NCI-H69 (cell line): ENCODE measurements at regions not wholly inside any gene's neighbourhood (a gene's known extent, or its start where the extent isn't known, plus 50 kb on each side); places are given as distances from the start of the nearest gene placed in this dataset.
A peak's percentile ranks its signal among the peaks of the same experiment; 100 is the strongest.
"Not testable (repeated sequence)": the region's sequence is repeated elsewhere in the genome, so short reads cannot be mapped to it uniquely, and the experiment has no call there.

Source experiments
- DNase-seq: peaks from one replicate; lab custom pipeline; 2025; lab: John Stamatoyannopoulos, UW

DNA sequence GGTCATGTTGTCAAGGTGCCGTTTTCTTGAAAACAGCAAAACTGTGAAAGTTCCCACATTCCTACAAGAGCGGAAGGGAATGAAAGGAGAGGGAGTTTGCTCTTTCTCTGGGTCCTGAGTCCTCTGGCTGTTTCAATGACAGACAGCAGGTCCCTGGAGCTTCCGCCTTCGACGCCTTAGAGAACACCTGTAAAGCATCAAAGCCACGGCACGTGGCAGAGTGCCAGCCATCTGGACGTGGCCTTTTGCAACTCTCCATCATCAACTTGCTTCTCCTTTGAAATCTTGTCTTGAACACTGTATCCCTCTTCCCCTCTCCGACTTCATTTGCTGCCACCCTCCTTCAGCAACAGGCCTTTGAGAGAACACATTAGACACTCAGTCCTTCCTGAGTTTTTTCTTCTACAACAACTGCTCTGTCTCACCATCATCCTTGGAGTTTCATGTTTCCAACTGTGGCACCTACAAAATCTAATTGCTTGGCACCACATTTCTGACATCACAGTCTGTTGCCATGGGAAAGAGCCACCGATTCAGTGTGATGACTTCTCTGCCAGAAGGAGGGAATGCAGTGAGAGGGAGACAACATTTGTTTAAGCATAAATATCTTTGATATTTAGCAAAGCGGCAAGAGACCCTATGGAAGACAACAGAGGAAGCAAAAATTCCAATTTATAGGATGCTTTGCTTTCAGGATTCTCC is 204.9 kb upstream of the PTER start:
- peak; percentile 1 for DNase-seq

DNA sequence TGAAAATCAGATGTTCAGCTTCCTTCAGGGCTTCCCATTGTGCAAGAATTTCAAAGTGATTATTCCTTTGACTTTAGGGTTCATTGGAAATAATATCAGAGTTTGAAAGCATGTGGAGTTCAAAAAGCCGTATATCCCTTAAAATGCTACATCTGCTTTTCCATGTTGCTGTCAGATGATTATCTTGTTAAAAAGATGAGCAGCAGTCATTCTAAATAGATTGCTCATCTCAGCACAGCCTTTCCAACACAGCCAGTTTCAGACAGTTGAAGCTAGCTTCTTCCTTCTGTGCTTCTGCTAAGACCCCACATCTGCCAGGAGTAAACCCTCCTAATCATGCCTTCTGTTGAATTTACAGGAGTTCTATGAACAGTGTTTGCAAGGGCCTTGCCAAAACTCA is 204.4 kb upstream of the PTER start:
- DNase-seq: no peak

DNA sequence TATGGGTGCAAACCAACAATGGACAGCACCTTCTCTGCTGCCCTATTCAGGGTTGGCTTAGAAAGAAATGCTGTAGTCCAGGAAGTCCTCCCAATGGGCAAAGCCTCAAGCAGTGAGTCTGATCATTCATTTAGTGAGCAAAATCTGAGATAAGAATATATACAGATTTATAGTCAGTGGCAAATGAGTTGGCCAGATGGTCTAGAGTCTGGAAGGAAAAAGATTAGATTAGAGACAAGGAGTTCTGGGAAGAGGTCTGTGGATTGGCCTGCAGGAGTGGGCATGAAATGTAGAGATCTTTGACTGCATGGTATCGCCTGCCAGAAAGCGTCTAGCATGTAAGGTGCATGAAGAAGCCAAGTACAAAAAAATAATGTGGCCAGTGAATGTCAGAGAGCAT is 201.9 kb upstream of the PTER start:
- no peak for DNase-seq

DNA sequence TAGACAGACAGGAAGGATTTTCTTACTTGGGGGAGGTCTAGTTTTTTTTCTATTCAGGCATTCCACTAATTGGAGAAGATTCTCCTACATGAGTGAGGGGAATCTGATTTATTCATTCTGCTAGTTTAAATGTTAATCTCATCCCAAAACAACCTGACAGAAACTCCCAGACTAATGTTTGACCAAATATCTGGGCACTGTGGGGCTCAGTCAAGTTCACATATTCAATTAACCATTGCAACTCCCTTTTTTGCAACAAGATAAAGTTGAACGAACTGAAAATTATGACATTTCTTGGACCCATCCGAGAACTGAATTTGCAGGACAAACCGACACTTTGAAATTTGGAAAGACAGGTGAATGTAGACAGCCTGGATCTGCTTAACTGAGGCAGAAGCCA is 194.4 kb upstream of the PTER start:
- no peak for DNase-seq

DNA sequence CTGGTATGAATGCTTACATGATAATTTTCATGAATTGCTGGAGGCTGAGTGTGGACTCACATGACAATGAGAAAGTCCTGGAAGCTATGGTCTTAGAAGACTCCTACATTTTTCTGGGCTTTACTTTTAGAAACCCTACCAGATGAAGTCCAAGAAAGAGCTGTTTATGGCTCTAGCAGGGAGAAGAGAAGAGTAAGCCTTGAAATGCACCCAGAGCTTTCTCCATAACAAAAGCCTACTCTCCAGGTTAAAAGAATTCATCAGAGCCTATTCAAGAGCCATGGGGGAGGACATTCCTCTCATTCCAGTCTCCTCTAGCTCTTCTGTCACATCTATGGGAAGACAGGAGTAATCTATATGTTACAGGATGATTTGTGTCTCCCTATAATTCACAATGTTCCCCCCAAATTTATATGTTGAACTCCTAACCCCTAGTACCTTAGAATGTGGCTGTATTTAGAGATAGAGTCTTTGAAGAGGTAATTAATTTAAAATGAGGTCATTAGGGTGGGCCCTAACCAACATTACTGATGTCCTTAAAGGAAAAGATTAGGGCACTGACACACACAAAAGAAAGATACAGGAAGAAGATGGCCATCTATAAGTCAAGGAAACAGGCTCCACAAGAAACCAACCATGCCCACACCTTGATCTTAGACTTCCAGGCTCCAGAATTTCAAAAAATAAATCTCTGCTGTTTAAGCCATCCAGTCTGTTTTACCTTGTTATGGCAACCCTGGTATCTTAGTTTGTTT is 193.8 kb upstream of the PTER start:
- no peak for DNase-seq

DNA sequence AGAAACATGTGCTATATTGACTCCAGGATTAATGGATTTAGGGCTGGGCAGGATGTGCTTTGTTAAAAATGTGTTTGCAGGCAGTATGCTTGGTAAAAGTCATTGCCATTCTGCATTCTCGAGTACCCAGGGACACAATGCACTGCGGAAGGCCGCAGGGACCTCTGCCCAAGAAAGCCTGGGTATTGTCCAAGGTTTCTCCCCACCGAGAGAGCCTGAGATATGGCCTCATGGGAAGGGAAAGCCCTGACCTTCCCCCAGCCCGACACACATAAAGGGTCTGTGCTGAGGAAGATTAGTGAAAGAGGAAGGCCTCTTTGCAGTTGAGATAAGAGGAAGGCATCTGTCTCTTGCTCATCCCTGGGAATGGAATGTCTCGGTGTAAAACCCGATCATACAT is 186.7 kb upstream of the PTER start:
- not testable (repeated sequence) for DNase-seq

DNA sequence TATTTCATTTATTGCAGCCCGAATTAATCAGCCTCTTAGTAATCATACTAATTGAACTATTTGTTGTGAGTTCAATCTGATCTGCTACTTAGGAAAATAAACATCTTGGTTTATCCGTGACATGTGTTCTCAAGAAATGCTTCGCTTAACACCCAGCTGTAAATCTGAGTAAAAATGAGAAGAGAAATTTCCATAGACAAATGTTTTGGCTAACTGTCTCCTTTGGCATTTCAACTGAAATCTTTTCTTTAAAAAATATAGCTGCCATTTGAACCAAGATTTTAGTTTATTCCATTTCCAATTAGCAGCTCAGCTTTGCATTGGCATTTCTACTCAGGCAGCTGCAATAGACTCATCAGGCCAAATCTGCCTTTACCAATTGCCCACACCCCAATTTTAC is 180.5 kb upstream of the PTER start:
- no peak for DNase-seq

DNA sequence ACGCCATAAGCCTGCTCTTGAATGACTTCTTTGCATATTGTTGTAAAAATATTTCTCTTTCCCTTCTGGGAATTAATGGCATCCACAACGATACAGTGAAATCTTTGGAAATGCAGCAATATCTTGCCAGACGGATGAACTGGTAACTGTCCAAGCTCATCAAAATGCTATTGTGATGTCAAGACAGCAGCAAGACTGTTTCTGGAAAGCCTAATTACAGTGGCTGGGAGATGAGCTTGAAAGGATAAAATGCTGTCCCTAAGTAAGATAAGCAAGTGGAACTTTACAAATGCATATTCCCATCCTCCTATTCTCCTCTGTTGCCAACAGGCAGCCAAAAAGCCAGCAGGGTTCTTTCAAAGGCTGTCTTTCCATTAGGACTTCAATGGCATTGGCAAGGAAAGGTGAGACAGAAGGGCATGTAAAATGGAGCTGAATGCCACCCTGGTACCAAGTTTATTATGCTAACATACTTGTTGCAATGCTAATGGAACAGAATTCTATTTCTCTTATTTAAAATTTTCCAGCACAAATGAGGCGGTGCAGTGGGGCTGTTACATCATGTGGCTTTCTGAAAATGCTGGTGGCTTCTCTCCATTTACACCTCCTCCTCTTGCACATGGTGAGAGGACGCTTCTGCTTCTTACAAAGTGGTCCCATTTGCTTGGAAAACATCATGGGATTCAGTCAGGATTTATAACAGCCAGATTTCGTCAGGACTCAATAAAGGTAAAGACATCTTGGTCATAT is 178.3 kb upstream of the PTER start:
- no peak for DNase-seq

DNA sequence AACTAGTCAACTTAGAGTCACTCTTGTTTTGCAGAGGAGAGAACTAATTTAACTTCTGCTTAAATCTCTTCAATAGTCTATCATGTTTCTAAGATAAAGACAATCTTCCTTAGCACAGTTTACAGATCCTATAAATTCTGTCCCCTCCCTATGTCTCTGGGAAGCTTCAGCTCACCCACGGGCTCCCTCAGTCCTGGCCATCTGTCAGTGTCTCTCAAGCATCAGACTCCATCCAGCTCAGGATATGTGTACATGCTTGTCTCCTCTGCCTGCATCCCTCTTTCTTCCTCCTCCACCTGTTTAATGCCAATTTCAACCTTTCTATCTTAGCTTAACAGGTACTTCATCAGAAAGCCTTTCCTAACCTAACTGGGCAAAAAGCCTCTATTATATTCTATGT is 177.1 kb upstream of the PTER start:
- peak; percentile 6 for DNase-seq

DNA sequence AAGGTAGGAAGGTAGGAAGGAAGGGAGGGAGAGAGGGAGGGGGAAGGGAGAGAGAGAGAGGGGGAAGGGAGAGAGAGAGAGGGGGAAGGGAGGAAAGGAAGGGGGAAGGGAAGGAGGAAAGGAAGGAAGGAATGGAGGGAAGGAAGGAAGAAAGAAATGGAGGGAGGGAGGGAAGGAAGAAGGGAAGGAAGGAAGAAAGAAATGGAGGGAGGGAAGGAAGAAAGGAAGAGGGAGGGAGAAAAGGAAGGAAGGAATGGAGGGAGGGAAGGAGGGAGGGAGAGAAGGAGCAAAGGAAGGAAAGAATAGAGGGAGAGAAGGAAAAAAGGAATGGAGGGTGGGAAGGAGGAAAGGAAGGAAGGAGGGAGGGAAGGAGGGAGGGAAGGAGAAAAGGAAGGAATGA is 176.4 kb upstream of the PTER start:
- DNase-seq: no peak

DNA sequence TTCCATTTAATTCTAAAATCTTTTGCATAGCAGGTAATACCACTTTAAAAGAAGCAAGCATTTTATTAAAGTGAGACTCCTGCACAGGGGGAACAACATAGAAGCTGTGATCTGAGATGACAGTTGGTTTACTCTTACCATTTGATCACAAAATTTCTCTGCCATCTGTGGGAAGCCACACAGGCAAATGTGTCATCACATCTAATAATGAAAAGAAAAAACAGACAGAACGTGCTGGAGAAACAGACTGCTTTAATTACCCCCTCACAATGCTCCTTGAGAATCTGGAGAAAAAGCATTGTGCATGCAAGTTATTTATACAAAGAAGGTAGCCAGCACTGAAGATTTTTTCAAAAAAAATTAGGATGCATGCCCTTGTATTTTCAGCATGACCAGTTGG is 165.2 kb upstream of the PTER start:
- DNase-seq: no peak

DNA sequence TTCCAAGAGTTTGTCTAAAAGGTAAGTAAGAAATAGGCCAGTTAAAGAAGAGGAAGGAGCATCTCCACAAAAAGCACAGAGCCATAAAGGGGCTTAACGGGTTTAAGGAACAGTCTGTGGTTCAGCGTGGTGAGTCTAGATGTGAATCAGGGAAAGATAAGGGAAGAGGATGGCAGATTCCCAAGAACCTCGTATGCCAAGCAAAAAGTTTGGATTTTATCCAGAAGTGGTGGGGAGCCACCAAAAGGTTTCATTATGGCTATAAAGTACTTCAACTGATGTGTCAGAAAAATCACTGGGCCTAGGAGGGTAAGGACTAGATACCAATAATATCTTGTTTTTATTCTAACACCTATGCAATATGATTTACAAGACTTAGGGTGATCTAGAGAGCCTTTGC is 161.9 kb upstream of the PTER start:
- DNase-seq: no peak

DNA sequence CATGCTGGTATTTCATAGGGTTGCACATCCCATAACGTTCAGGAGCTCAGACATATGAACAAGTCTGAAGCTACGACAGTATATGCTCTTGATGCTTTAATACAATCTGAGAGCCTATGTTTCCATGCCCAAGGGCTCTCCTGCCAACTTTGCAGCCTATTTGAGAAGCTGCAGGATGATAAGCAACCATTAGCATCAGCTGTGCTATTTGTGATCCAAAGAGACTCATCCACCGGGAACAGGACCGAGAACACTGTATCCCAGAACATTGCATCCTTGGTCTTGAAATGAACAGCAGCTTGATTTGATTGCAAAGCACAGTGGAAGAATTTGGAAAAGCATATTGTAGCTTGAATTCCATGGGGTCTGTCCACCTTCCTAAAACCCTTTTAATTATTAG is 156.2 kb upstream of the PTER start:
- no peak for DNase-seq

DNA sequence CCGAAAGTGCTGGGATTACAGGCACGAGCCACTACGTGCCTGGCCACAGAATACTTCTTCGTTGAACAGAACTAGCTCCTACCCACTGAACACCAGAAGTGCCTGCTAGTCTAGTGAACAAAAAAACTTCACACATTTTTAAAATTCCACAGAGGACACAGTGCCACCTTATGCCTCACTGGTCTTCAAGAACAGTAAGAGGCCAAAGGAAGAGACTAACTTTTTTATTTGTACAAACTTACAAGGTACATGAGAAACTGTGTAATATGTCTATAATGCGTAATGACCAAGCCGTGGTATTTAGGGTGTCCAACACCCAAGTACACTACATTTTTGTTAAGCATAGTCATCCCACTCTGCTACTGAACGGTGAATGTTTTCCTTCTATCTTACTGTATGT is 144.4 kb upstream of the PTER start:
- no peak for DNase-seq

DNA sequence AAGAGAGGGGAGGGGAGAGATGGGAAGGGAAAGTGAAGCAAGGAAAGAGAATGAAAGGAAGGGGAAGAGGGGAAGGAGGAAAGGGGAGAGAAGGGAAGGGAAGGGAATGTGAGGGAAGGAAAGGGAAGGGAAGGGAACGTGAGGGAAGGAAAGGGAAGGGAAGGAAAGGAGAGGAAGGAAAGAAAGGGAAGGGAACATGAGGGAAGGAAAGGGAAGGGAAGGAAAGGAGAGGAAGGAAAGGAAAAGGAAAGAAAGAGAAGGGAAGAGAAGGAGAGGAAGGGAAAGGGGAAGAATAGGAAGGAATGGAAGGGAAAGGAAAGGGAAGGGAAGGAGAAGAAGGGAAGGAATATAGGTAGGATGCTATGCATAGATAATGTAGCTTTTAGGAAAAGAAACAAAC is 139.7 kb upstream of the PTER start:
- DNase-seq: no peak

DNA sequence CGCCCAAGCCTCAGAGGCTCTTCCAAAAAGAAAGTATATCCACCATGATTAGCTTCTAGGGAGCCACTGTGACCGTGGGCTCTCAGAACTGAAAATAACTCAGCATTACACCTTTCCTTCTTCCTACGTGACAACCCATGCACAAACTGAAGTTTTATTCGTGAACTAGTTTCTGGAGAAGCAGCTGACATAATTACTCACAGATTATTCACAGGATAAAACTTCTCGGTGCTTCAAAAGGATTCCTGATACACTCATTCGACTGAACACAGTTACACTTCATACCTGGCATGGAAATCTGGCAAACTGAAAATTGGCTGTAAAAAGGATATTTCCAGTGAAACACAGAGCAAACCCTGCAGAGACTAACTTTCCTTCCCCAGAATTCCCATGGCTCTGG is 139.2 kb upstream of the PTER start:
- DNase-seq: no peak

DNA sequence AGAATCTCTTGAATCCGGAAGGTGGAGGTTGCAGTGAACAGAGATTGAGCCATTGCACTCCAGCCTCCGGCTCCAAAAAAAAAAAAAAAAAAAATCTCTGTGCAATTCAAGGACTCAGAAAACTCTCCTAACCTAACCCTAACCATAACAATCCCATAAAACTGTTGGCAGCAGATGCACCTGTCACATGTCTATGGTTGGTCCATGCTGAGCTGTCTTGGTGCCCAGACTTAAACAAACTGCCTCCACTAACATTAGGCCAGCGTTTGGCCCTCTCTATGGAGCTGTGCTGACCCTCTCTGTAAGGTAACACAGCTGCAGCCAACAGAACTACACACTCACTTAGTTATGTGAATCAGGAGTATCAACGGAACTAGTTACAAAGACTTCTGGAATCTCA is 132.5 kb upstream of the PTER start:
- DNase-seq: no peak

DNA sequence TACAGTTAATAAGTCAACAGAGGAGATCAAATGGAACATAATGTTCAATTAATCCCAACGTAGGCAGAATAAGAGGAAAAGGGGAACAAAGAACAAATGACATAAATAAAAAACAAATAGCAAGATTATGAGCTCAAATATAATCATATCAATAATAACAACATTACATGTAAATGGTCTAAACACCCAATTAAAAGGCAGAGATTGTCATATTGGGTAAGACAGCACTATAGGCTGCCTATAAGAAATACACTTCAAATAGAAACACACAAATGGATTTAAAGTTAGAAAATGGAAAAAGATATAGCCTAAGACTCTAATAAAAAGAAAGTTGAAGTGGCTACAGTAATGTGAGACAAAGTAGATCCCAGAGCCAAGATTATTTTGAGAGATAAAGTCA is 126.4 kb upstream of the PTER start:
- no peak for DNase-seq

DNA sequence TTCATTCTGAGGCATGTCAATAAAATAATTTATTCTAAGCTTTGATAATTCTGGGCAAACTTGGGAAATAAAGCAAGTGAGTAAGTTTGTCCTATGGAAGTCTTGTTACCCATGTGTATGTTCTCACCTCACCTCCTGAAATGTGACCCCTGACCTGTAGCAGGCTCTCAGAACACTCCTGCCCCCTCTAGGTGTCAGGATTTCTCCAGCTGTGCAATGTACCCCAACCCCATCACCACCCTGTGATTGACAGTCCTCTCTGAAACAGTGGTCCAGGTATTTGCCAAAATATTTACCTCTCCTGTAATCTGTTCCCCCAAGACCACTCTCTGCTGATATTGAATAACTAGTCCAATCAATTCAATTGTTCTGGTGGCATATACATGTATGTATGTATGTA is 122.6 kb upstream of the PTER start:
- DNase-seq: peak; percentile 1

DNA sequence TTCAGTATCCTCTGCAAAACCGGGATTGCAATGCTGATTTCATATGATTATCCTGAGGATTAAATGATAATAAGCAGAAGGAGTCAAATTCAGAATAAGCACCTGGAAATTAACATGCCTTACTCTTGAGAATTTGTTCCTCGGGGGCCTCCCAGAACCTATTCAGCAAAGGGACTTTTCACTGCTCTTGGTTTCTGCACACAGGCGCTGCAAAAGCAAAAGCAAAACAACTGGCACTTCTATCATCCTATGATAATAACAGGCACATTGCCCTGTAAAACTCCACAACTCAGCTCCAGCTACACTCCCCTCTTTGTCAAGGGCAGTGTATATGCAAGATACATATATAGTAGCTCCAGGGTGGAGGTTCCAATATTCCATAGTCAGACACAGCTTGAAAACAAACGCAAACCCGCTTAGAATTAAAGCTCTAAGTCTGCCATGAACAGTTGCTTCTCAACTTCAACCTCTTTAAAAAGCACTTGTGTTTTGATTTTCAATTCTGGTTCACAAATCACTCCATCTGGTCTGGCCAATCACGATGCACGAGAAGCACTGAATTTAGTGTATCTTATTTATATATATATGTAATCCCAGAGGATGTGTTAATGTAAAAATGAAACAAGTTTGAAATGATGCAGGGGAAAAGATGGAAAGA is 119.9 kb upstream of the PTER start:
- DNase-seq: no peak

DNA sequence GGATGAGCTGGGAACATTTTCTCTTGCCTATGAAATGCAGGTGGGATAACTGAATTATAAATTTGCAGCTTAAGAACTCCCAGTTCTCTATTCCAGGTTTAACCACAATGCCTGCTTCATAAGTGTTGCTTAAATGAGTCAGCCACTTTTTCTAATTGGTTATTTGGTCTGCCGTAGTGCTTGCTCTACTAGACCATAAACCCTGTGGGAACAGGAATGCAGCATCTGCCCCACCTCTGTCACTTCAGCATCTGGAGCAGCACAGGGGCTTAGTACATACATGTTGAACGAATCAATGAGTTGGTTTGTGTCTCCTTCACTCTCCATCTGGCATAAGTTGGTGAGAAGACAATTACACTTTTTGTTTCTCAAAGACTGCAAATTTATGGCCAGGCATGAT is 95.2 kb upstream of the PTER start:
- DNase-seq: peak; percentile 5

DNA sequence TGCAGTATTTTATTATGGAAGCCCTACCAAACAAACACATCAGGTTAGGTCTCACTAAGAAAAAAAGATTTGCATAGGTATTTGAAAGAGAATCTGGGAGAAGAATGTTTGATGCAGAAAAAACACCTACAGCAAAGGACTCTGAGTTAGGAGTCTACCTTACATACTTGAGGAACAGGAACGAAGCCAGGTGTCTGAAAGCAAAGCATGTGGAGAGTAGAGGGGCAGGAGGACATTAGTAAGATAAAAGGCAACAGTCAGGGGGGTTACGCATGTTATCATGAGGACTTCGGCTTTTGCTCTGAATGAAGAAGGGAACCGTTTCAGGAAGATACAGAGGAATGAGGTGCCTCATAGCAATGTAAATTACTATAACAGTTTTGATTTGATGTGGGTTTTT is 87.9 kb upstream of the PTER start:
- no peak for DNase-seq

DNA sequence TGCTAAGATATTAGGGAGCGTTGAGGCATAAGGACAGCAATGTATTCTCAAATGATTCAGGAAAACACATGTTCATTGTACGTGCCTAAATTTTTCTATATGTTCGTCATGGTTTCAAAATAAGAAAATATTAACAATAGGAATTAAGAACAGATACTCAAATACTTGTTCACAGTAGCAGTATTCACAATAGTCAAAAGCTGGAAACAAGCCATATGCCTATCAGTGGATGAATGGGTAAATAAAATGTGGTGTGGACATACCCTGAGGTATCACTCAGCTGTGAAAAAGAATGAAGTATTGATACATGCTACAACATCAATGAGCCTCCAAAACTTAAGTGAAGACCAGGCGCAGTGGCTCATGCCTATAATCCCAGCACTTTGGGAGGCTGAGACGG is 84.7 kb upstream of the PTER start:
- DNase-seq: no peak
